IPS-NIHi7 (cell line): ENCODE measurements at regions not wholly inside any gene's neighbourhood (a gene's known extent, or its start where the extent isn't known, plus 50 kb on each side); places are given as distances from the start of the nearest gene placed in this dataset.

ENCODE experiments used
- DNase-seq: peaks from one replicate; pipeline ENCODE4 v3.0.0; 2012; ENCODE audit warnings: mixed read lengths; ENCODE audit errors: extremely low spot score

- no peak for DNase-seq
These were observed 199.3 kb upstream of the ACTBL2 start for GRCh38 chr5:57681942-57682341.

- DNase-seq: no peak
These were observed 198.1 kb upstream of the ACTBL2 start for GRCh38 chr5:57680686-57681085.

GRCh38 chr5:57677235-57677634 is 194.6 kb upstream of the ACTBL2 start:
- DNase-seq: no peak

GRCh38 chr5:57676222-57677098 is 193.8 kb upstream of the ACTBL2 start:
- no peak for DNase-seq

- no peak for DNase-seq
These were observed 192.6 kb upstream of the ACTBL2 start for GRCh38 chr5:57675236-57675635.

GRCh38 chr5:57671371-57671770 is 188.8 kb upstream of the ACTBL2 start:
- DNase-seq: no peak

- no peak for DNase-seq
These were observed 184.0 kb upstream of the ACTBL2 start for GRCh38 chr5:57666582-57666981.

- DNase-seq: no peak
These were observed 182.7 kb upstream of the ACTBL2 start for GRCh38 chr5:57665146-57665936.

- DNase-seq: no peak
These were observed 182.1 kb upstream of the ACTBL2 start for GRCh38 chr5:57664700-57665099.

GRCh38 chr5:57663466-57663865 is 180.9 kb upstream of the ACTBL2 start:
- DNase-seq: no peak

GRCh38 chr5:57662991-57663390 is 180.4 kb upstream of the ACTBL2 start:
- DNase-seq: no peak

GRCh38 chr5:57659886-57660285 is 177.3 kb upstream of the ACTBL2 start:
- DNase-seq: no peak

GRCh38 chr5:57658018-57658417 is 175.4 kb upstream of the ACTBL2 start:
- DNase-seq: no peak

- DNase-seq: no peak
These were observed 172.6 kb upstream of the ACTBL2 start for GRCh38 chr5:57655228-57655627.

- DNase-seq: no peak
These were observed 171.2 kb upstream of the ACTBL2 start for GRCh38 chr5:57653636-57654290.

- DNase-seq: no peak
These were observed 168.5 kb upstream of the ACTBL2 start for GRCh38 chr5:57651127-57651526.

GRCh38 chr5:57650360-57651069 is 167.9 kb upstream of the ACTBL2 start:
- DNase-seq: peak; percentile 72

GRCh38 chr5:57642698-57643097 is 160.1 kb upstream of the ACTBL2 start:
- no peak for DNase-seq

- peak; percentile 12 for DNase-seq
These were observed 159.5 kb upstream of the ACTBL2 start for GRCh38 chr5:57642066-57642465.

GRCh38 chr5:57635146-57635777 is 152.7 kb upstream of the ACTBL2 start:
- DNase-seq: no peak

- no peak for DNase-seq
These were observed 150.3 kb upstream of the ACTBL2 start for GRCh38 chr5:57632937-57633336.
